ENCODE measurements at regions not wholly inside any gene's neighbourhood (a gene's known extent, or its start where the extent isn't known, plus 50 kb on each side); places are given as distances from the start of the nearest gene placed in this dataset.

- no peak for DNase-seq
These were observed 263.2 kb downstream of the TMEM182 start for GRCh38 chr2:103025056-103025455.

- DNase-seq = no peak
These were observed 266.4 kb downstream of the TMEM182 start for GRCh38 chr2:103028181-103028580.
